Activated T-cell treated with anti-CD3 and anti-CD28 coated beads for 1 hour (primary cell): ENCODE measurements at regions not wholly inside any gene's neighbourhood (a gene's known extent, or its start where the extent isn't known, plus 50 kb on each side); places are given as distances from the start of the nearest gene placed in this dataset.

ENCODE experiments used
- DNase-seq: peaks from one replicate; pipeline ENCODE4 v3.0.0-alpha.2; 2020; ENCODE audit warnings: low read depth

GRCh38 chr18:2424420-2424819, 146.9 kb downstream of the METTL4 start:
- DNase-seq: no peak

- no peak for DNase-seq
Observed at GRCh38 chr18:2425426-2426317, 145.6 kb downstream of the METTL4 start.

DNA sequence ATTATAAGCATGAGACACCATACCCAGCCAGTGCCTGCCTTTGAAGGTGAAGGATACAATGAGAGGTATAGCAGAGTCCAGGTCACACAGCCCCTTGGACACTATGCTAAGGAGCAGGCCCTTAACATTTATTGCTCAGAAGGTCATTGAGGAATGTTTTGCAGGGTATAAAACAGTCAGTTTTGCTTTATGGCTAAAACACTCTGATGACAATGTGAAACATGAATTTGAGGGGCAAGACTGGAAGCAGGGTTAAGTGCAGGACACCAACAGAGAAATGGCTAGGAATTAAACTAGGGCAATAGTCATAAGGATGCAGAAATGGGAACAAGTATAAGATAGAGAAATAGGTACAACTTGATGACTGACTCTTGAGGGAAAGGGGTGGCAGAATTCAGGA, 141.1 kb downstream of the METTL4 start:
- no peak for DNase-seq

DNA sequence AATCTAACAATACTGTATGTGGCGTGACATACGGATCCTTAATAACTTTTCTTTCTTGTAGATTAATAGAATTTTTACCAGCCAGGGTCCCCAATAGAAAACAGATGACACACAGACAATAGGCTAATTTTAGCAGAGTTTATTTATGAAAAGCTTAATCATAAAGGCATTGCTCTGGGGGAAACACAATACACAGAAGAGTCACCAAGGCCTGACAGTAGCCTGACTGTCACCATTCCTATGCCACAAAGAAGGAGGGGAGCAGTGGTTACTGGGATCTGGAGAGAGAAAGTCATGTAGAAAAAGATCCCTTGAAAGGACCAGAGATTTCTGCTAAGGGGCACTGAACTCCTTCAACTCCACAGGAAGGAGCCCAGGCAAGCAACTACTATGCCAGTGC, 139.5 kb downstream of the METTL4 start:
- DNase-seq: no peak

DNA sequence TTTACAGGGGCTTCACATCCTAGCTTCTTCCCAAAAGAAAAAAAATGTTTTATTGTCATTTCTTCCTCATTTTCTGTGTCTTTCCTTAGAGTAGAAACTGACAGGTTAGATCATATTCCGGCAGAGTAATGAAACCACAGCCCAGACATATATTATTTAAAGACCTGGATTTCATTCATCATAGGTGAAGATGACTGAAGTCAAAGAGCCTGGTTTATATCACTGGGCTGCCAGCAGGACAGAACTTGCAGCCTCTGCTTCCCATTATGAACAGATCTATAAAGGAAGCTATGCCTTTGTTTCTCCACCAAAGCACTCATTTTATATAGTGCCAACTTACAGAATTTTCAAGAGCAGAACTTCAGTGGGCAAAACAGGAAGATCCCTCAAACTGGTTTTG, 137.9 kb downstream of the METTL4 start:
- DNase-seq: no peak

DNA sequence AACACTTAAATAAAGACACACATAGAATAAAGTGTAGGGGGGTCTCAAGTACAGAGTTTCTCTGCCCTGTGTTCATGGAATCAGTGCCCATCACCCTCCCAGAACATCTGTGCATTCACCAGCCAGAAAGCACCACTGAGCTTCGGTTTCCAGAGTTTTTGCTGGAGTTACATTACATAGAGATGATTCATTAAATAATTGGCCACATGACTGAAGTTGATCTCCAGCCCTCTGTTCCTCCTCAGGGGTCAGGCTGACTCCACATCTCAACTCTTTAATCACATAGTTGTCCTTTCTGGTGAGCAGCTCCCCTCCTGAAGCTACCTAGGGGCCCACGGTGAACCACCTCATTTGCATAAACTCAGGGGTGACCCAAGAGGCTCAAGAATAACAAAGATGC, 129.8 kb downstream of the METTL4 start:
- no peak for DNase-seq

- no peak for DNase-seq
Observed at GRCh38 chr18:2442006-2442405, 129.3 kb downstream of the METTL4 start.

GRCh38 chr18:2442726-2443275, 128.5 kb downstream of the METTL4 start:
- DNase-seq: no peak

DNA sequence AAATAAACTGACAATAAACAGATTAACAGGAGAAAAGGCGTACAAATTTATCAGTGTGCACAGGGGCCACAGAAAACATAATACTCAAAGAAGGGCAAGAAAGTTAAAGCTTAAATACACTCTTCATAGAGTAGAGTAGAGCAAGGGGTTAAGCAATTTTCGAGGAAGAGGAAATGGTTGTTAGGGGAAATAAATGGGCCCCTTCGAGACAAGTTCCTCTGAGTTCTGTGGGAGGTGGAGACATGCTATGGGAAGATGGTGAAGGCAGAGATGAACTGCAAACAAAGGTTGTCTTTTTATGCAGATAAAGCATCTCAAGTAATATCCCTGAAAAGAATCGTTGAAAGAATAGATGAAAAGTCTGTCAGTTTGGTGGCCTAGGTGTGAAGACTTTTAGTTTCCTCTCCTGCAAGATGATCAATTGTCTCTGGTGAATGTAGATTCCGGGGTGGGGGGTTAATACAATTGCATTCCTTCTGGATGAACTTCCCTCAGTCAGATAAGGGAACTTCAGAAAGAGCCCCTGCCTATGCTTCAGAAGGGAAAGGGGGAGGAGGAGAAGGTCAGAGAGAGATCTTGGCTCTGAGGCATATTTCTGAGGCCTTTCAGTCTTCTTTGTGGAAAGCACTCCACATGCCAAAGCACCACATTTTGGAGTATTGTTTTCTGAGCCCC, 127.0 kb downstream of the METTL4 start:
- DNase-seq: no peak

DNA sequence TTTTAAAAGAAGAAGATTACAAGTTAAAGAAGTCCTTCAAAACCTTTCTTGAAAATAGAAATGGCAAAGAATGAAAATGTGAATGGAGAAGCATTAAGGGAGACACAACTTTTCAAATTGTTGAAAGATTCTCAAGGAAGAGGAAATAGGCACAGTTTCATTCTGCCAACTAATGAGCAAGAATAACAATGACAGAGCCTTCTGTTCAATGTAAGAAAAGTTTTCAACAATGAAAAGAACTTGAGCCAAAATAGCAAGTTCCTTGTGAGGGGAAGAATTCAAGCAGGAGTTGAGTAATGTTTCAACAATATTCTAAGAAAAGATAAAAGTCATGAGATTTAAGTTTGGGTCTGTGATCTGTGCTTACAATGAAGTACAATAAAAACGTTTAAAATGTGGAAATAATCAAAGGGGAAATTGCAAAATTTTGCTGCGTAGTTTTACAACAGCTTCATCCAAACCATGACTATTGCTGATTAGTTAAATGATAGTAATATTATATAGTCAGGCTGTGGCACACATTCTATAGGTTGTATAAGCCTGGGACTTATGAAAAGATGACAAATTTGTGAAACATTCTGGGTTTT, 122.6 kb downstream of the METTL4 start:
- no peak for DNase-seq

GRCh38 chr18:2451556-2451955, 119.7 kb downstream of the METTL4 start:
- no peak for DNase-seq

DNA sequence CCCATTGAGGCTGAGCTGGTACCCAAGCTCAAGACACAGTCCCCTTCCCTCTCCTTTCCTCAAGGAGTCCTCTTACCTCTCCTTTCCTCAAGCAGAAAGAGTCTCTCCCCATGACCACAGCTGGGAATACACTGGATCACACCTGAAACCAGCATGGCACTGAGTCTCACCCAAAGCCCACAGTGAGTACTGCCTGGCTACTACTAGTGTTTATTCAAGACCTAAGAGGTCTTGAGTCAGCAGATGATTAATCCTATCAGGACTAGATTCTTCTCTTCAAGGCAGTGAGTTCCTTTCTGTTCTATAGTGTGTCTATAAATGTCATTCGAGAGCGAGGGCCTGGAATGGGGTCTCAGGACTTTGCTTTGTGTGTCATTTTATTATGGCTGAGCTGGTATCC, 111.4 kb downstream of the METTL4 start:
- no peak for DNase-seq

DNA sequence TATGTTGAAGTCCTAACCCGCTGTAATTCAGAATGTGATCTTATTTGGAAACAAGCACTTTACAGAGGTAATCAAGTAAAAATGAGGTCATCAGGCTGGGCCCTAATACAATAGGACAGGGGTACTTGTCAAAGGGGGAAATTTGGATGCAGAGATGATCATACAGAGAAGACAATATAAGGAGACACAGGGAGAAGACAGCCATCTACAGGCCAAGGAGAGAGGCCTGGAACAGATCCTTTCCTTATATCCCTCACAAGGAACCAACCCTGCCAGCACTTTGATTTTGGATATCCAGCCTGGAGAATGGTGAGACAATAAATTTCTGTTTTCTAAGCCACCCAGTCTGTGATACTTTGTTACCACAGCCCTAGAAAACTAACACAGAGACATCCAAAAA, 104.3 kb downstream of the METTL4 start:
- no peak for DNase-seq

DNA sequence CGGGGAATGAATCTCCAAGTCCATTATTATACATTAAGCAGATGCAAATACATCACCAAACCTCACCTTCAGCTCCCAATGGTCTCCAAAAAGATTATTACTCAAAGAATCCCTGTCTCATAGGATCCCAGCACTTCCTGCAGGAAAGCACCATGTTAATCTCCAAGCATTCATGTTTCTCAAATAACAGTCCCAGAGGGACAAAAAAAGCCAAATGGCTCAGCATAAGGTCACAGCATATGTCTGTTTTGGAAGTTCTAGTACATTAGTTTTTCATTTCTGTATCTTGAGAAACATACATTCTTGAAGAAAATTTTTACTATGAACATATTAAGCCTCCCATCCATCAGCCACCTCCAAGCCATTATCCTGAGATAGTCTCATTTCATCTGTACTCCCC, 103.3 kb downstream of the METTL4 start:
- DNase-seq: no peak

- no peak for DNase-seq
Observed at GRCh38 chr18:2471523-2471922, 99.8 kb downstream of the METTL4 start.

DNA sequence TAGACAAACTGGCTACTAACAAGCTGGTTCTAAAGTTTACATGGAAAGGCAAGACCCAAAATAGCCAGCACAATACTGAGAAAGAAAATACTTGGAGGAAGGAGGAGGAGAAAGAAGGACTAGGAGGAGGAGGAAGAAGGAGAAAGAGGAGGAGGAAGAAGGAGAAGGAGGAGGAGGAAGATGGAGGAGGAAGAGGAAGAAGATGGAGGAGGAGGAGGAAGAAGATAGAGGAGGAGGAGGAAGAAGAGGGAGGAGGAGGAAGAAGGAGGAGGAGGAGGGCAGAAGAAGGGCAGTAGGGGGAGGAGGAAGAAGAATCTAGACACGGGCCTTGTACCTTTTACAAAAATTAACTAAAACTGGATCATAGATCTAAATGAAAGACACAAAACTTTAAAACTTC, 92.6 kb downstream of the METTL4 start:
- no peak for DNase-seq

- no peak for DNase-seq
Observed at GRCh38 chr18:2480536-2480935, 90.8 kb downstream of the METTL4 start.

DNA sequence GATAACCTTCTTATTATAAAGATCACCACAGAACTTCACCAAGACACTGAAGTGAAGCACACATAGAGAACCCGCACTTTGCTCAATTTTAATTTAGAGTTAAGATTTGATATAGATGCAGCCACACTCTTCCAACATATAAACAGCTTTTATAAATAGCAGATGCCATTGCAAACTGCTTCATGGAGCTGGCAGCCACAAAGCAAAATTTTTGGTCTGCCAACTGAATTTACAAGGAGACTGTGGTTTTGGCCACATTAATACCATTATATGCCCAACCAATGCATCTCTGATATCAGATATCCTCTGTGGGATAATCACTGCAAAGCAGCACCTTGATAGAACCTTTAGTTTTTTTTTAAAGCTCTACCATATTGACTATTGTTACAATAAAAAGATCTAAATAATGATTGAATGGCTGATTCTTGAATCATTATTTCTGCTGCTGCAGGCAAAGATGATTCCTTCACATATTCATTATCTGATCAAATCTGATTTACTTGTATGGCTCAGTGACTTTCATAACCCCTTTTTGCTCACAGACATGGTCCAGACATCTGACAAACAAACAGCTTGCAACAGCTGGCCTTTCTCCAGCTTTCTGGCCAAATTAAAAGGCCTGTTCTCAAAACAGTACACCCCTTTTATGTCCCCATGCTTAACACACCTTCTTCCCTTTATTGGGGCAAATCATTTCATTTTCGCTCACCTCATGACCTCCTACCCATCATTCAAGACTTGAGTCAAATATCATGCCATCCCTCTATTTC, 88.4 kb downstream of the METTL4 start:
- DNase-seq: no peak

DNA sequence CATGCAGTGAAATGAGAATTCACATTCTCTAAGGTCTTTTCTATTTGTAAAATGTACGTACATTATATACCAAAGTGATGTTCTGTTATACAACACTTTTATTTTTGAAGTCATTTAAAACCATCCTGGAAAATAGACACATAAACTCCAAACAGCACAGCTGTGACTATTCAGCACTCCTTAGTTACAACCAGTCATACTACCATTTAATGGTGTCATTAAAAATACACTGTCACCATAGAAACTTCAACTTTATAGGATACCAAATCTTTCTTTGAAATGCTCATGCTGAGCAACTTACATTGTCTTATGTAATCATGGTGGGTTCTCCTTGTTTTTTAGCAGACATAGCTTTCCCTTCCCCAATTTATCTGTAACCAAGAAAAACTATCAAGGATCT, 85.3 kb downstream of the METTL4 start:
- no peak for DNase-seq

- no peak for DNase-seq
Observed at GRCh38 chr18:2486426-2486825, 84.9 kb downstream of the METTL4 start.
